Lower lobe of right lung (tissue), 2 donors: ENCODE measurements at regions not wholly inside any gene's neighbourhood (a gene's known extent, or its start where the extent isn't known, plus 50 kb on each side); places are given as distances from the start of the nearest gene placed in this dataset.
A peak's percentile ranks its signal among the peaks of the same experiment; 100 is the strongest.

Source experiments
- ATAC-seq, 2 donors: fragments of 200-7000 bp; cut with Tn5 transposase; one replicate each; pipeline ENCODE4 v1.9.1; 2020 to 2022; ENCODE audit warnings: mild to moderate bottlenecking in 2 of 2, moderate library complexity in 2 of 2
- DNase-seq: peaks from one replicate; pipeline ENCODE4 v3.0.0-alpha.2; 2020
- H3K27ac ChIP-seq: fragments of 200-600 bp; one replicate; pipeline ENCODE4 v1.8.0; 2022
- H3K27me3 ChIP-seq: fragments of 200-600 bp; one replicate; pipeline ENCODE4 v1.8.0; 2022; ENCODE audit warnings: low read depth
- H3K36me3 ChIP-seq: fragments of 200-600 bp; one replicate; pipeline ENCODE4 v1.8.0; 2022; ENCODE audit warnings: mild to moderate bottlenecking
- H3K4me1 ChIP-seq: fragments of 200-600 bp; one replicate; pipeline ENCODE4 v1.8.0; 2022
- H3K4me3 ChIP-seq: fragments of 200-600 bp; one replicate; pipeline ENCODE4 v1.8.0; 2022; ENCODE audit warnings: mild to moderate bottlenecking
- H3K9me3 ChIP-seq: fragments of 200-600 bp; one replicate; pipeline ENCODE4 v1.8.0; 2022
- intact Hi-C: fragments of 100-400 bp; cut with DNase I; formaldehyde crosslinking; loops from one replicate; pipeline ENCODE4 v1.11.0; 2022
- TF ChIP-seq, protein P1 (sequence below): fragments of 200-600 bp; IDR thresholded peaks from one replicate; pipeline ENCODE4 v1.8.0; 2022; ENCODE audit warnings: antibody characterized with exemption, mild to moderate bottlenecking
- donor health status: DM: no; HTN: yes; CAD: no; lungs with severe emphysema.

DNA sequence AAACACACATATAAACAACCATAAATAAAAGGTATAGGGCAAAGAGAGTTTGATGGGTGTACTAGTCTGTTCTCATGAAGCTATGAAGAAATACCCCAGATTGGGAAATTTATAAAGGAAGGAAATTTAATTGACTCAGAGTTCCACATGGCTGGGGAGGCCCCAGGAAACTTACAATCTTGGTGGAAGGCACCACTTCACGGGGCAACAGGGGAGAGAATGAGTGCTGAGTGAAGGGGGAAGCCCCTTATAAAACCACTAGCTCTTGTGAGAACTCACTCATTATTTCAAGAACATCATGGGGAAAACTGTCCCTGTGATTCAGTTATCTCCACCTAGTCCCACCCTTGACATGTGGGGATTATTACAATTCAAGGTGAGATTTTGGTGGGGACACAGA is 385.9 kb upstream of the ANO5 start:
- intact Hi-C loops = no loop called here
- no peak for DNase-seq
- no peak for ATAC-seq
- no peaks in the 10 kb centered on the region for H3K27me3 ChIP-seq
- no peaks in the 10 kb centered on the region for H3K36me3 ChIP-seq
- H3K27ac ChIP-seq = no peak overlapping the region
- H3K9me3 ChIP-seq = no peaks in the 10 kb centered on the region
- TF ChIP-seq, protein P1, sequence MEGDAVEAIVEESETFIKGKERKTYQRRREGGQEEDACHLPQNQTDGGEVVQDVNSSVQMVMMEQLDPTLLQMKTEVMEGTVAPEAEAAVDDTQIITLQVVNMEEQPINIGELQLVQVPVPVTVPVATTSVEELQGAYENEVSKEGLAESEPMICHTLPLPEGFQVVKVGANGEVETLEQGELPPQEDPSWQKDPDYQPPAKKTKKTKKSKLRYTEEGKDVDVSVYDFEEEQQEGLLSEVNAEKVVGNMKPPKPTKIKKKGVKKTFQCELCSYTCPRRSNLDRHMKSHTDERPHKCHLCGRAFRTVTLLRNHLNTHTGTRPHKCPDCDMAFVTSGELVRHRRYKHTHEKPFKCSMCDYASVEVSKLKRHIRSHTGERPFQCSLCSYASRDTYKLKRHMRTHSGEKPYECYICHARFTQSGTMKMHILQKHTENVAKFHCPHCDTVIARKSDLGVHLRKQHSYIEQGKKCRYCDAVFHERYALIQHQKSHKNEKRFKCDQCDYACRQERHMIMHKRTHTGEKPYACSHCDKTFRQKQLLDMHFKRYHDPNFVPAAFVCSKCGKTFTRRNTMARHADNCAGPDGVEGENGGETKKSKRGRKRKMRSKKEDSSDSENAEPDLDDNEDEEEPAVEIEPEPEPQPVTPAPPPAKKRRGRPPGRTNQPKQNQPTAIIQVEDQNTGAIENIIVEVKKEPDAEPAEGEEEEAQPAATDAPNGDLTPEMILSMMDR = no peak
- H3K4me1 ChIP-seq = no peaks in the 10 kb centered on the region
- no peak overlapping the region for H3K4me3 ChIP-seq

DNA sequence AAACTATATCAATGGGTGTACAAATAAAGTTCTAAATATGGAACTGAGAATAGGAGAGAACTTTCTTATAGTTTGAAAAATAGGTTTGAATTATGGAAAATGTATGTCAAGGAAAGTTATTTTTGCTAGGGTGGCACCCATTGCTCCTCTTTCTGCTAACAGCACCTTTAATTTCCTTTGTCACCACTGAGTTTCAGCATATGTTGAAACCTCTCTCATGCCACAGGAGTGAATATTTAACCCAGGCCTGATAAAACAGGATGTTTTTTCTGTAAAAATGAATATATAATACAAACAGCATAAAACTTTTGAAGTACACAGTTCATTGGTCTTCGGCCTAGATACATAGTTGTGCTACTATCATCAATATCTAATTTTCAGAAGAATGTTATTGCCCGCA is 385.5 kb upstream of the ANO5 start:
- no peaks in the 10 kb centered on the region for H3K9me3 ChIP-seq
- ATAC-seq (no peak), DNase-seq (no peak)
- no peaks in the 10 kb centered on the region for H3K4me1 ChIP-seq
- TF ChIP-seq, protein P1 = no peak
- H3K36me3 ChIP-seq = no peaks in the 10 kb centered on the region
- H3K27ac ChIP-seq = no peak overlapping the region
- intact Hi-C loops = no loop called here
- no peaks in the 10 kb centered on the region for H3K27me3 ChIP-seq
- no peak overlapping the region for H3K4me3 ChIP-seq

DNA sequence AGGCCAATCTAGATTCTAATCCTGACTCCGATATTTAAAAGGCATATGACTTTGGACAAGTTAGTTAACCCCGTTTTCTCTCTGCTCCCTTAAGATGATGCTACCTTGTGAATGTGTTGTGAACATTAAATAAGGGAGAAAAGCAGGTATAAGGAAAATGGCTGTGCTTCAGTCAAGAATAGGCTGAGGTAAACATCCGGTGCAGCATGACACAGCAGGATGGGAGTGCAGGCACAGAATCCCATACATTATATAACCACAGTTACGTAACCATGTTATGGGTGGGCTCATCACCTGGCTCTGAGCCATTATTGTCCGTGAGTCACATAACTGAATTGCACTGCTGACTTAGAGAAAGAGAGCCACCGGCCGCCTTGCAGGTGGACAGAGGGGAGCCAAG is 382.2 kb upstream of the ANO5 start:
- TF ChIP-seq, protein P1 = no peak
- no peaks in the 10 kb centered on the region for H3K9me3 ChIP-seq
- no peaks in the 10 kb centered on the region for H3K4me1 ChIP-seq
- intact Hi-C loops = no loop called here
- H3K27ac ChIP-seq = no peak overlapping the region
- no peak for DNase-seq
- no peaks in the 10 kb centered on the region for H3K27me3 ChIP-seq
- no peak overlapping the region for H3K4me3 ChIP-seq
- ATAC-seq = no peak
- no peaks in the 10 kb centered on the region for H3K36me3 ChIP-seq

DNA sequence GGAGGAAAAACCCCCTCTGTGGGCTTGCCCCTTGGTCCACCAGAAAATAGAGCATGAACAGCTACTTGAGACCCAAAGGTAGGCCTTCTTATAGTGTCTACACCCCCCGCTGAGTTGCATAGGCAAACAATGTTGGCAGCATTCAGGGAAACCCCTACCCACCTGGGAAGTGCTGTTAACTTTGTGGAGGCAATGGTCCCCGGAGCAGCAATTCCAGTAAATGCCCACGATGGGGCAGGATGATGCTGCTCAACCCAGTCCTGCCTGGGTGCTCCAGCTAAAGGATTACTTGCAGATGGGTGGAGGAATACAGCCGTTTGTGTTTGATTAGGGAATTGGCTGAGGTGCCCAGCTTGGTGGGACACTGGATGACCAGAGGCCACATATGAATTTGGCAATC is 381.3 kb upstream of the ANO5 start:
- TF ChIP-seq, protein P1 = no peak
- intact Hi-C loops = no loop called here
- Histone ChIP-seq H3K4me1 (no peaks in the 10 kb centered on the region), H3K27ac (no peak overlapping the region), H3K27me3 (no peaks in the 10 kb centered on the region), H3K36me3 (no peaks in the 10 kb centered on the region), H3K9me3 (no peaks in the 10 kb centered on the region), H3K4me3 (no peak overlapping the region)
- DNase-seq (no peak), ATAC-seq (no peak)

DNA sequence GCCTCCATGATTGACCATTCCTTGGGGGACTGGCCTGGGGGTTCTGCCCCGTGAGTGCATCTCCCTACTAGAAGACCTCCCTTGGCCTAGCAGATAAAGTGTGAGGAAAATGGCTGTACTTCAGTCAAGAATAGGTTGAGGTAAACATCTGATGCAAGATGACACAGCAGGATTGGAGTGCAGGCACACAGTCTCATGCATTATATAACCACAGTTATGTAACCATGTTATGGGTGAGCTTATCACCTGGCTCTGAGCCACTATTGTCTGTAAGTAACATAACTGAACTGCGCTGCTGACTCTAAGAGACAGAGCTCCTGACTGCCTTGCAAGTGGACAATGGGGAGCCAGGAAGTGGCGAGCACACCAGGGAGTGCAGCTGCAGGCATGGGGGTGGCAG is 378.7 kb upstream of the ANO5 start:
- Histone ChIP-seq H3K27me3 (no peaks in the 10 kb centered on the region), H3K36me3 (no peaks in the 10 kb centered on the region), H3K27ac (no peak overlapping the region), H3K9me3 (no peaks in the 10 kb centered on the region), H3K4me3 (no peak overlapping the region), H3K4me1 (no peaks in the 10 kb centered on the region)
- TF ChIP-seq, protein P1 = no peak
- no peak for DNase-seq
- peak in 1 of 2 donors; percentile 9 for ATAC-seq
- intact Hi-C loops = no loop called here

DNA sequence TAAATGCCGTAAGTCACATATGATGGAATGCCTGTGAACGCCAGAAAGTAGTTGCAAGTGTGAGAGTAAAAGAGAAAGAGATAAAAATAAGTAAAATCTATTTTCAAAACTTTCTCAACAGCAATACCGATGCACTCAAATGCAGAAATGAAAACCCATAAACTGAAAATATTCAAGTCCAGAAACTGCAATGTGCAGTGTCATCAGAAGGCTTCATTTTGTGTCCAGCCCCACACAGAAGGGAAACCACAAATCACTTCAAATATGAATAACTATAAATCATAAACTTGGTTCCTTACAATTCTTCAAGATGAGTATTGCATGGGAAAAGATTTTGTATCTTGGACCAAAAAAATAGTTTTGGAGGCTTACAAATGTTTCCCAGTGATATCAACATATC is 375.2 kb upstream of the ANO5 start:
- intact Hi-C loops = no loop called here
- no peak for ATAC-seq
- H3K36me3 ChIP-seq = no peaks in the 10 kb centered on the region
- no peak overlapping the region for H3K27ac ChIP-seq
- no peaks in the 10 kb centered on the region for H3K27me3 ChIP-seq
- no peaks in the 10 kb centered on the region for H3K4me1 ChIP-seq
- TF ChIP-seq, protein P1 = no peak
- DNase-seq = no peak
- no peak overlapping the region for H3K4me3 ChIP-seq
- H3K9me3 ChIP-seq = no peaks in the 10 kb centered on the region
